GM19324 (cell line): ENCODE measurements at regions not wholly inside any gene's neighbourhood (a gene's known extent, or its start where the extent isn't known, plus 50 kb on each side); places are given as distances from the start of the nearest gene placed in this dataset.
"Not testable (repeated sequence)": the region's sequence is repeated elsewhere in the genome, so short reads cannot be mapped to it uniquely, and the experiment has no call there.

Experiments used
- ATAC-seq: cut with Tn5 transposase; IDR thresholded peaks from one replicate; pipeline ENCODE4 v1.9.1; 2021; ENCODE audit warnings: mild to moderate bottlenecking, moderate library complexity; ENCODE audit not compliant: unreplicated experiment, low FRiP score

- ATAC-seq = no peak
Measured at GRCh38 chr1:182331387-182331786, 60.2 kb downstream of the GLUL start.

- no peak for ATAC-seq
Measured at GRCh38 chr1:182330303-182330702, 61.3 kb downstream of the GLUL start.

- no peak for ATAC-seq
Measured at GRCh38 chr1:182329471-182329870, 62.1 kb downstream of the GLUL start.

- no peak for ATAC-seq
Measured at GRCh38 chr1:182328591-182328990, 63.0 kb downstream of the GLUL start.

- no peak for ATAC-seq
Measured at GRCh38 chr1:182325339-182325738, 66.3 kb downstream of the GLUL start.

GRCh38 chr1:182321532-182321931, 70.1 kb downstream of the GLUL start:
- not testable (repeated sequence) for ATAC-seq

- ATAC-seq = no peak
Measured at GRCh38 chr1:182317611-182318161, 73.9 kb downstream of the GLUL start.

- ATAC-seq = not testable (repeated sequence)
Measured at GRCh38 chr1:182316454-182316853, 75.1 kb downstream of the GLUL start.

- ATAC-seq = no peak
Measured at GRCh38 chr1:182315167-182315556, 76.4 kb downstream of the GLUL start.

GRCh38 chr1:182309631-182310351, 81.8 kb downstream of the GLUL start:
- ATAC-seq = no peak

GRCh38 chr1:182308826-182309225, 82.8 kb downstream of the GLUL start:
- ATAC-seq = no peak

- ATAC-seq = not testable (repeated sequence)
Measured at GRCh38 chr1:182307486-182307885, 84.1 kb downstream of the GLUL start.

GRCh38 chr1:182305861-182306260, 85.7 kb downstream of the GLUL start:
- no peak for ATAC-seq

- ATAC-seq = no peak
Measured at GRCh38 chr1:182304627-182305026, 87.0 kb downstream of the GLUL start.

- no peak for ATAC-seq
Measured at GRCh38 chr1:182304218-182304617, 87.4 kb downstream of the GLUL start.

- ATAC-seq = peak; percentile 66
Measured at GRCh38 chr1:182303778-182304177, 87.8 kb downstream of the GLUL start.

GRCh38 chr1:182301467-182302198, 90.0 kb downstream of the GLUL start:
- no peak for ATAC-seq

- no peak for ATAC-seq
Measured at GRCh38 chr1:182301026-182301436, 90.6 kb downstream of the GLUL start.

GRCh38 chr1:182299728-182300616, 91.6 kb downstream of the GLUL start:
- no peak for ATAC-seq

- not testable (repeated sequence) for ATAC-seq
Measured at GRCh38 chr1:182299054-182299727, 92.4 kb downstream of the GLUL start.
